Keratinocyte (primary cell): ENCODE measurements at regions not wholly inside any gene's neighbourhood (a gene's known extent, or its start where the extent isn't known, plus 50 kb on each side); places are given as distances from the start of the nearest gene placed in this dataset.

Source experiments
- DNase-seq: peaks from one replicate; pipeline ENCODE4 v3.0.0-alpha.2; 2011; ENCODE audit warnings: low read depth, missing footprints, low spot score
- FAIRE-seq: peaks from 2 replicates; lab custom pipeline; 2011; peaks lifted over from hg19 to GRCh38; lab: Jason Lieb, UNC
- H2AFZ ChIP-seq: 2 replicates; pipeline ENCODE4 v1.6.0; 2012; ENCODE audit warnings: low read length, control low read depth, inconsistent platforms; ENCODE audit not compliant: control insufficient read depth
- H3K27ac ChIP-seq: 2 replicates; pipeline ENCODE4 v1.5.1; 2011; ENCODE audit warnings: low read length; ENCODE audit not compliant: control insufficient read depth, insufficient read depth
- H3K27me3 ChIP-seq: 3 replicates; pipeline ENCODE4 v1.6.0; 2011; ENCODE audit warnings: low read length; ENCODE audit not compliant: control insufficient read depth, insufficient read depth; ENCODE audit errors: extremely low read depth
- H3K36me3 ChIP-seq, 2 experiments: 2 replicates in 1 of 2; 3 replicates in 1 of 2; pipeline ENCODE4 v1.5.1; 2011; ENCODE audit warnings: low read length in 2 of 2, mild to moderate bottlenecking in 1 of 2; ENCODE audit not compliant: control insufficient read depth in 2 of 2, insufficient read depth in 2 of 2; ENCODE audit errors: extremely low read depth in 1 of 2
- H3K4me1 ChIP-seq: 3 replicates; pipeline ENCODE4 v1.5.1; 2011; ENCODE audit warnings: low read length; ENCODE audit not compliant: control insufficient read depth, insufficient read depth; ENCODE audit errors: extremely low read depth
- H3K4me2 ChIP-seq: 3 replicates; pipeline ENCODE4 v1.6.0; 2011; ENCODE audit warnings: low read depth, low read length; ENCODE audit not compliant: control insufficient read depth, insufficient read depth; ENCODE audit errors: extremely low read depth
- H3K4me3 ChIP-seq, 3 experiments: fragments of 200-600 bp in 1 of 3; sonication (generic) in 1 of 3; 2 replicates in 2 of 3; 3 replicates in 1 of 3; pipeline ENCODE4 v1.5.1; 2011 to 2016; ENCODE audit warnings: low read length in 3 of 3, mild to moderate bottlenecking in 3 of 3, control low read depth in 2 of 3, inconsistent platforms in 1 of 3, low read depth in 1 of 3, mixed read lengths in 1 of 3, mixed run types in 1 of 3, moderate library complexity in 1 of 3; ENCODE audit not compliant: control insufficient read depth in 2 of 3, insufficient read depth in 2 of 3; ENCODE audit errors: extremely low read depth in 1 of 3
- H3K79me2 ChIP-seq: 2 replicates; pipeline ENCODE4 v1.6.0; 2012; ENCODE audit warnings: low read length; ENCODE audit not compliant: control insufficient read depth, insufficient read depth
- H3K9ac ChIP-seq: 3 replicates; pipeline ENCODE4 v1.6.0; 2011; ENCODE audit warnings: low read length; ENCODE audit not compliant: control insufficient read depth, insufficient read depth; ENCODE audit errors: extremely low read depth
- H3K9me1 ChIP-seq: 3 replicates; pipeline ENCODE4 v1.6.0; 2011; ENCODE audit warnings: low read length; ENCODE audit not compliant: control insufficient read depth, insufficient read depth; ENCODE audit errors: extremely low read depth
- H3K9me3 ChIP-seq: 2 replicates; pipeline ENCODE4 v1.5.1; 2012; ENCODE audit warnings: low read depth, low read length; ENCODE audit not compliant: control insufficient read depth
- H4K20me1 ChIP-seq: 3 replicates; pipeline ENCODE4 v1.6.0; 2011; ENCODE audit warnings: low read length; ENCODE audit not compliant: control insufficient read depth, insufficient read depth; ENCODE audit errors: extremely low read depth
- CTCF ChIP-seq, 3 experiments: IDR thresholded peaks in 1 of 3; conservative IDR thresholded peaks in 1 of 3; optimal IDR thresholded peaks in 1 of 3; 2 replicates in 2 of 3; 3 replicates in 1 of 3; pipeline versions ENCODE3 to v1.5.1; 2011; ENCODE audit warnings: low read length in 3 of 3, mild to moderate bottlenecking in 3 of 3, moderate library complexity in 2 of 3, control low read depth in 1 of 3, inconsistent platforms in 1 of 3; ENCODE audit not compliant: insufficient read depth in 2 of 3; ENCODE audit errors: extremely low read depth in 1 of 3
- EZH2 ChIP-seq: IDR thresholded peaks from one replicate; pipeline ENCODE4 v1.6.1; 2012; ENCODE audit warnings: inconsistent platforms, mild to moderate bottlenecking, low read length, moderate library complexity
- dilution Hi-C: fragments of 300-500 bp; cut with MboI; formaldehyde crosslinking; loops from one replicate; pipeline ENCODE4 v1.7.0; 2020; ENCODE audit warnings: low sequenced_read_pairs; ENCODE audit not compliant: extremely low pct_ligation_motif_present

GRCh38 chr9:99451112-99451606 is 229.1 kb downstream of the SEC61B start:
- no peaks in the 10 kb centered on the region for H3K9me3 ChIP-seq
- no peak overlapping the region for H3K27ac ChIP-seq
- no peak overlapping the region for H2AFZ ChIP-seq
- no peaks in the 10 kb centered on the region for H3K9me1 ChIP-seq
- no peak overlapping the region for H3K4me3 ChIP-seq
- TF ChIP-seq EZH2, result no peak
- TF ChIP-seq CTCF (optimal IDR thresholded peaks at IDR 0.05 in 1 of 3, IDR thresholded peaks at IDR 0.05 in 1 of 3, conservative IDR thresholded peaks at IDR 0.05 in 1 of 3; ENCODE audit: extremely low read depth in 1 of 3, insufficient read depth in 2 of 3, low read length in 3 of 3), result no peak
- no peaks in the 10 kb centered on the region for H3K79me2 ChIP-seq
- H3K27me3 ChIP-seq, result no peaks in the 10 kb centered on the region
- H3K9ac ChIP-seq, result no peak overlapping the region
- H4K20me1 ChIP-seq, result no peaks in the 10 kb centered on the region
- no peak for DNase-seq
- no peaks in the 10 kb centered on the region for H3K36me3 ChIP-seq
- FAIRE-seq, result no peak
- peaks cover 2% of the 10 kb centered on the region for H3K4me1 ChIP-seq
- dilution Hi-C loops, result no loop called here
- no peak overlapping the region for H3K4me2 ChIP-seq

GRCh38 chr9:99457406-99457805 is 235.3 kb downstream of the SEC61B start:
- Histone ChIP-seq H3K9me1 (no peaks in the 10 kb centered on the region), H4K20me1 (no peaks in the 10 kb centered on the region), H3K79me2 (no peaks in the 10 kb centered on the region), H2AFZ (no peak overlapping the region), H3K9ac (no peak overlapping the region), H3K27me3 (no peaks in the 10 kb centered on the region), H3K4me3 (no peak overlapping the region), H3K27ac (no peak overlapping the region), H3K9me3 (no peaks in the 10 kb centered on the region), H3K36me3 (no peaks in the 10 kb centered on the region), H3K4me2 (no peak overlapping the region), H3K4me1 (no peaks in the 10 kb centered on the region)
- dilution Hi-C loops, result no loop called here
- TF ChIP-seq EZH2 (no peak), CTCF (optimal IDR thresholded peaks at IDR 0.05 in 1 of 3, IDR thresholded peaks at IDR 0.05 in 1 of 3, conservative IDR thresholded peaks at IDR 0.05 in 1 of 3; ENCODE audit: extremely low read depth in 1 of 3, insufficient read depth in 2 of 3, low read length in 3 of 3) (no peak)
- no peak for FAIRE-seq
- DNase-seq, result no peak
